Sigmoid colon (tissue), 4 donors: ENCODE measurements at regions not wholly inside any gene's neighbourhood (a gene's known extent, or its start where the extent isn't known, plus 50 kb on each side); places are given as distances from the start of the nearest gene placed in this dataset.

Source experiments
- EP300 ChIP-seq, 4 donors: sonication (generic); formaldehyde crosslinking; IDR thresholded peaks; one replicate each; pipeline ENCODE4 v1.6.1; 2017; ENCODE audit warnings: antibody characterized with exemption in 4 of 4
- POLR2AphosphoS5 ChIP-seq, 4 donors: sonication (generic); formaldehyde crosslinking; IDR thresholded peaks; one replicate each; pipeline ENCODE4 v1.6.1; 2017; ENCODE audit warnings: antibody characterized with exemption in 4 of 4

DNA sequence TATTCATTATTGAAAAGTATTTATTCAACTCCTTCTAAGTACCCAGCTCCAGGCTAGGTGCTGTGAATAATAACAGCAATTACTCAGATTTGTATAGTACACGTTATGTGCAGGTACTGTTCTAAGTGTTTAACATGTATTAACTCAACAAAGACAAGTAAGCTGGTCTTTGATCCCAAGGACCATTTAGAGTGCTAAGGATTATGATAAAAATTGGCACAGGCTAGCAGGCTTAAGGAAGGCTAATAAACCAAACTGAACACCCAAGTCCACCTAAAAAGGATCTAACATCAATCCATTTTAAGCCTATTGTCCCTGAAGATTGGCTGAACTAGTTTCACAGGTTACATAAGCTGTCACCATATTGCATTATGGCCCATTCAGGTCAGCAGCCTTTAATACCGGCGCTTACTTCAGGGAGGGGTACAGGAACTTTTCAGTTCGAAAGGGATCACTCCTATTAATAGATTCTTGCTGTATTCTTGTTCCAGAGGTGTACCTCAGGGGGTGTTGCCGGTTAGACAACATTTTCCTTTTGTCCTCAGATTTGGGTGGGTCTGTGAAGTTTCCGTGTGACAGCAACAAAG is 99.0 kb upstream of the GMDS start:
- TF ChIP-seq EP300 (IDR thresholded peaks at IDR 0.05): no peak
- no peak for TF ChIP-seq POLR2AphosphoS5 (IDR thresholded peaks at IDR 0.05)
